B cell (primary cell): ENCODE measurements at regions not wholly inside any gene's neighbourhood (a gene's known extent, or its start where the extent isn't known, plus 50 kb on each side); places are given as distances from the start of the nearest gene placed in this dataset.

Experiments
- ATAC-seq: fragments of 200-7000 bp; cut with Tn5 transposase; one replicate; pipeline ENCODE4 v1.10.0; 2021; ENCODE audit warnings: low read depth, mild to moderate bottlenecking, moderate number of reproducible peaks, moderate library complexity
- CTCF ChIA-PET: fragments of 350-600 bp; sonication (Branson Sonifier 250); formaldehyde crosslinking; loops from one replicate; lab custom pipeline; 2021; ENCODE audit warnings: antibody characterized with exemption, inconsistent platforms; lab: Charles Lee
- POLR2A ChIA-PET: fragments of 350-600 bp; sonication (Branson Sonifier 250); formaldehyde crosslinking; loops from one replicate; lab custom pipeline; 2021; ENCODE audit warnings: antibody characterized with exemption; lab: Charles Lee
- DNase-seq: peaks from one replicate; pipeline ENCODE4 v3.0.0; 2013
- H2AFZ ChIP-seq: 2 replicates; pipeline ENCODE4 v1.6.1; 2012; ENCODE audit warnings: mild to moderate bottlenecking, low read depth, low read length; ENCODE audit not compliant: insufficient read depth, poor library complexity, severe bottlenecking
- H3K27ac ChIP-seq, 2 donors: 1 replicate in 1 of 2; 2 replicates in 1 of 2; pipeline ENCODE4 v1.5.1; 2012 to 2013; ENCODE audit warnings: low read length in 2 of 2, mild to moderate bottlenecking in 2 of 2, moderate library complexity in 1 of 2
- H3K27me3 ChIP-seq, 4 experiments: fragments of 200-600 bp in 1 of 4; sonication (generic) in 1 of 4; replicated peaks in 1 of 4; 1 replicate in 2 of 4; 2 replicates in 2 of 4; pipeline versions ENCODE4 v1.6.1 to v1.7.0; 2013 to 2016; ENCODE audit warnings: low read length in 3 of 4, mild to moderate bottlenecking in 2 of 4, mixed read lengths in 1 of 4, moderate library complexity in 1 of 4; ENCODE audit not compliant: insufficient read depth in 4 of 4, control insufficient read depth in 3 of 4; ENCODE audit errors: control extremely low read depth in 1 of 4
- H3K36me3 ChIP-seq, 2 experiments: replicated peaks in 1 of 2; 1 replicate in 1 of 2; 2 replicates in 1 of 2; pipeline versions ENCODE4 v1.6.1 to v1.7.1; 2013; ENCODE audit warnings: low read length in 1 of 2; ENCODE audit not compliant: insufficient read depth in 2 of 2, control insufficient read depth in 1 of 2; ENCODE audit errors: control extremely low read depth in 1 of 2, extremely low read depth in 1 of 2
- H3K4me1 ChIP-seq, 2 donors: fragments of 200-600 bp in 1 of 2; sonication (generic) in 1 of 2; 1 replicate in 1 of 2; 2 replicates in 1 of 2; pipeline versions ENCODE4 v1.5.1 to v1.6.1; 2013 to 2017; ENCODE audit warnings: low read length in 2 of 2; ENCODE audit not compliant: control insufficient read depth in 2 of 2, insufficient read depth in 2 of 2
- H3K4me2 ChIP-seq: replicated peaks from 2 replicates; pipeline ENCODE3; 2012; ENCODE audit warnings: mild to moderate bottlenecking, low read depth, low read length; ENCODE audit not compliant: poor library complexity, severe bottlenecking
- H3K4me3 ChIP-seq, 5 experiments: fragments of 200-600 bp in 1 of 5; sonication (generic) in 1 of 5; 1 replicate in 3 of 5; 2 replicates in 2 of 5; pipeline versions ENCODE4 v1.5.1 to v1.7.0; 2011 to 2016; ENCODE audit warnings: low read length in 4 of 5, mild to moderate bottlenecking in 4 of 5, low read depth in 2 of 5, control low read depth in 1 of 5, moderate library complexity in 1 of 5; ENCODE audit not compliant: insufficient read depth in 1 of 5; ENCODE audit errors: control extremely low read depth in 1 of 5, extremely low read depth in 1 of 5
- H3K79me2 ChIP-seq: fragments of 200-600 bp; sonication (generic); one replicate; pipeline ENCODE4 v1.6.0; 2016; ENCODE audit warnings: low read length; ENCODE audit not compliant: control insufficient read depth, insufficient read depth
- H3K9ac ChIP-seq: fragments of 200-600 bp; sonication (generic); 2 replicates; pipeline ENCODE4 v1.6.1; 2017; ENCODE audit warnings: mild to moderate bottlenecking, low read length, moderate library complexity
- H3K9me3 ChIP-seq, 3 donors: one replicate each; pipeline versions ENCODE4 v1.6.1 to v1.7.1; 2013; ENCODE audit warnings: low read length in 2 of 3; ENCODE audit not compliant: control insufficient read depth in 2 of 3, insufficient read depth in 1 of 3; ENCODE audit errors: control extremely low read depth in 1 of 3
- H4K20me1 ChIP-seq: 2 replicates; pipeline ENCODE4 v1.6.0; 2012; ENCODE audit warnings: mild to moderate bottlenecking, low read length; ENCODE audit not compliant: insufficient read depth, control insufficient read depth, poor library complexity, severe bottlenecking
- H3K27ac Mint-ChIP-seq: one replicate; pipeline ENCODE4 v1.8.0; 2021; ENCODE audit warnings: mixed read lengths
- H3K27me3 Mint-ChIP-seq: one replicate; pipeline ENCODE4 v1.8.0; 2021; ENCODE audit warnings: mixed read lengths
- H3K4me1 Mint-ChIP-seq: one replicate; pipeline ENCODE4 v1.8.0; 2021; ENCODE audit warnings: mixed read lengths
- H3K4me3 Mint-ChIP-seq: one replicate; pipeline ENCODE4 v1.8.0; 2021; ENCODE audit warnings: mixed read lengths
- H3K9me3 Mint-ChIP-seq: one replicate; pipeline ENCODE4 v1.8.0; 2022; ENCODE audit warnings: mixed read lengths; ENCODE audit not compliant: insufficient read depth
- EZH2 ChIP-seq: IDR thresholded peaks from 2 replicates; pipeline ENCODE4 v1.6.1; 2012; ENCODE audit warnings: borderline replicate concordance, low read depth, mild to moderate bottlenecking, moderate library complexity, low read length; ENCODE audit not compliant: insufficient read depth, poor library complexity, severe bottlenecking
- WGBS: methylation state at CpG from one replicate; pipeline ENCODE4 v1.1.5; 2013; ENCODE audit warnings: missing lambda C conversion rate; ENCODE audit not compliant: insufficient coverage; 5-methylcytosine and 5-hydroxymethylcytosine counted together
- intact Hi-C: fragments of 100-400 bp; cut with micrococcal nuclease; formaldehyde crosslinking; loops from one replicate; pipeline ENCODE4 v1.10.0; 2022
- TF ChIP-seq, protein P1 (sequence below): fragments of 200-600 bp; IDR thresholded peaks from one replicate; pipeline ENCODE4 v1.8.0; 2022; ENCODE audit warnings: antibody characterized with exemption, mild to moderate bottlenecking

DNA sequence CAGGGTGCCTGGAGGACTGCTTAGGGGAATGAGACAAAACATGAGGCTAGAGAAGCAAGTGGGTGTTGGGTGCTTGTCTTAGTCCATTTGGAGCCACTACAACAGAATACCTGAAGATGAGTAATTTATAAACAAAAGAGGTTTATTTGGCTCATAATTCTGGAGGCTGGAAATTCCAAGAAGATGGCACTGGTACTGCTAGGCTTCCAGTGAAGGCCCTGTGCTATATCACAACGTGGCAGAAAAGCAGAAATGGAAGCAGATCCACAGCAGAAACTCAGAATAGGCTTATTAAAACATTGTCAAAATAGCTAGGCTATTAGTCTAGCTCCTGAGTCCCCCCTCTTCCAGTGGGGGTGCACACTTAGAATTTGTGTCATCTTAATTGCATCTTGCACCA is 701.7 kb downstream of the RWDD3 start:
- no peak for TF ChIP-seq EZH2
- TF ChIP-seq, protein P1, sequence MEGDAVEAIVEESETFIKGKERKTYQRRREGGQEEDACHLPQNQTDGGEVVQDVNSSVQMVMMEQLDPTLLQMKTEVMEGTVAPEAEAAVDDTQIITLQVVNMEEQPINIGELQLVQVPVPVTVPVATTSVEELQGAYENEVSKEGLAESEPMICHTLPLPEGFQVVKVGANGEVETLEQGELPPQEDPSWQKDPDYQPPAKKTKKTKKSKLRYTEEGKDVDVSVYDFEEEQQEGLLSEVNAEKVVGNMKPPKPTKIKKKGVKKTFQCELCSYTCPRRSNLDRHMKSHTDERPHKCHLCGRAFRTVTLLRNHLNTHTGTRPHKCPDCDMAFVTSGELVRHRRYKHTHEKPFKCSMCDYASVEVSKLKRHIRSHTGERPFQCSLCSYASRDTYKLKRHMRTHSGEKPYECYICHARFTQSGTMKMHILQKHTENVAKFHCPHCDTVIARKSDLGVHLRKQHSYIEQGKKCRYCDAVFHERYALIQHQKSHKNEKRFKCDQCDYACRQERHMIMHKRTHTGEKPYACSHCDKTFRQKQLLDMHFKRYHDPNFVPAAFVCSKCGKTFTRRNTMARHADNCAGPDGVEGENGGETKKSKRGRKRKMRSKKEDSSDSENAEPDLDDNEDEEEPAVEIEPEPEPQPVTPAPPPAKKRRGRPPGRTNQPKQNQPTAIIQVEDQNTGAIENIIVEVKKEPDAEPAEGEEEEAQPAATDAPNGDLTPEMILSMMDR = no peak
- no peaks in the 10 kb centered on the region for H3K36me3 ChIP-seq
- H4K20me1 ChIP-seq = no peaks in the 10 kb centered on the region
- no peak overlapping the region for H3K9ac ChIP-seq
- no peaks in the 10 kb centered on the region for H3K27me3 ChIP-seq
- Mint-ChIP-seq H3K9me3 (no peaks in the 10 kb centered on the region), H3K27me3 (no peaks in the 10 kb centered on the region), H3K4me3 (no peak overlapping the region), H3K4me1 (no peaks in the 10 kb centered on the region), H3K27ac (no peak overlapping the region)
- H3K27ac ChIP-seq = no peak overlapping the region
- H3K4me1 ChIP-seq = no peaks in the 10 kb centered on the region
- H3K4me3 ChIP-seq = no peak overlapping the region
- intact Hi-C loops = no loop called here
- CTCF ChIA-PET = no interaction called here
- DNase-seq = no peak
- peaks cover 0 to 3% (median 0%) of the 10 kb centered on the region in 3 donors for H3K9me3 ChIP-seq
- POLR2A ChIA-PET = no interaction called here
- H2AFZ ChIP-seq = no peak overlapping the region
- no peak overlapping the region for H3K4me2 ChIP-seq
- 50% methylated on average over 1 of the region's 1 CpG for WGBS
- H3K79me2 ChIP-seq = no peaks in the 10 kb centered on the region
- ATAC-seq = no peak

DNA sequence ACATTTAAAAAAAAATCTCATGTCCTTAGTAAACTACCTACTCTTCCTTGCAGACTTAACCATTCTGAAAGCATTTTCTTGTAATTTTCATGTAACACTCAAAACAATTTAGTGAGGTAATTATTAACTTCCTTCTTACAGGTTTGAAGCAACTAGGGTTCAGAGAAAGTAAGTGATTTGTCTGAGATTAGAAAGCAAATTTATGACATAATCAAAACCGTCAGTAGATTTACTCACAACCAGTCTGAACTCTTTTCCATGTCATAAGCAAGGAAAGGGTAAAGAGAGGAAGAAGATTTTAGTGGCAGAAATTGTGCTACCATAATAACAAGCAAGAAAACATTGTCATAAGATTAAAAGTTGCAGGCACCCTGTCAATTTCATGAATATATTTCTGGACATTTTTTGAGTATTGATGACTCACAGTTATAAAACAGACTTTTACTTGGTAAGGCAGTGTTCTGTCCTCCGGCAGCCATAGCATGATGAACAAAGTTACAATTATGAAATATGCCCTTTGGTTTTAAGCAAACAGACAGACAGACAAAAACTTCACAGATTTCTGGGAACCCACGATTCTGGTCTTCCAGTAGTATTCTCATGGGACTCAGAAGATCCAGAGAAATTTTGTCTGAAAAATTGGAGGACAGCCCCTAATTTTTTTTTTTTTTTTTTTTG is 707.2 kb downstream of the RWDD3 start:
- Mint-ChIP-seq H3K27ac (no peak overlapping the region), H3K9me3 (no peaks in the 10 kb centered on the region), H3K4me1 (no peaks in the 10 kb centered on the region), H3K27me3 (no peaks in the 10 kb centered on the region), H3K4me3 (no peak overlapping the region)
- H3K27ac ChIP-seq = no peak overlapping the region
- no peaks in the 10 kb centered on the region for H3K4me1 ChIP-seq
- no peak overlapping the region for H3K4me2 ChIP-seq
- ATAC-seq = no peak
- H3K9me3 ChIP-seq = no peaks in the 10 kb centered on the region
- 100% methylated on average over 1 of the region's 3 CpGs for WGBS
- H3K9ac ChIP-seq = no peak overlapping the region
- H3K79me2 ChIP-seq = no peaks in the 10 kb centered on the region
- no peak overlapping the region for H3K4me3 ChIP-seq
- ChIA-PET POLR2A (no interaction called here), CTCF (no interaction called here)
- TF ChIP-seq EZH2 = no peak
- TF ChIP-seq, protein P1 = no peak
- no peaks in the 10 kb centered on the region for H3K36me3 ChIP-seq
- intact Hi-C loops = no loop called here
- no peaks in the 10 kb centered on the region for H4K20me1 ChIP-seq
- H2AFZ ChIP-seq = no peak overlapping the region
- no peaks in the 10 kb centered on the region for H3K27me3 ChIP-seq
- no peak for DNase-seq
